HEK293T (cell line): ENCODE measurements at regions not wholly inside any gene's neighbourhood (a gene's known extent, or its start where the extent isn't known, plus 50 kb on each side); places are given as distances from the start of the nearest gene placed in this dataset.

ENCODE experiments used
- CTCF ChIA-PET: fragments of 350-600 bp; formaldehyde crosslinking; extraction: SDS; loops from one replicate; lab custom pipeline; 2021; ENCODE audit warnings: antibody characterized with exemption, inconsistent platforms; lab: Yijun Ruan, JAX
- POLR2A ChIA-PET: fragments of 350-600 bp; formaldehyde crosslinking; extraction: SDS; loops from one replicate; lab custom pipeline; 2020; ENCODE audit warnings: antibody characterized with exemption, inconsistent platforms; lab: Yijun Ruan, JAX
- DNase-seq: peaks from one replicate; pipeline ENCODE4 v3.0.0; 2012; ENCODE audit warnings: mixed read lengths; ENCODE audit errors: extremely low spot score
- ARNT ChIP-seq: fragments of 450-650 bp; IDR thresholded peaks from 2 replicates; pipeline ENCODE4 v1.6.1; 2017; ENCODE audit warnings: mild to moderate bottlenecking
- BHLHE40 ChIP-seq: fragments of 450-650 bp; IDR thresholded peaks from 2 replicates; pipeline ENCODE4 v1.6.1; 2016; ENCODE audit warnings: mild to moderate bottlenecking, moderate library complexity, borderline replicate concordance
- CTBP1 ChIP-seq: fragments of 450-650 bp; IDR thresholded peaks from 2 replicates; pipeline ENCODE4 v1.6.1; 2016; ENCODE audit warnings: borderline replicate concordance
- ELF4 ChIP-seq: fragments of 450-650 bp; IDR thresholded peaks from 2 replicates; pipeline ENCODE4 v1.6.1; 2017; ENCODE audit warnings: antibody characterized with exemption
- FOXA1 ChIP-seq: fragments of 450-650 bp; IDR thresholded peaks from 2 replicates; pipeline ENCODE4 v1.6.1; 2016; ENCODE audit warnings: mild to moderate bottlenecking
- FOXK2 ChIP-seq: fragments of 450-650 bp; IDR thresholded peaks from 2 replicates; pipeline ENCODE4 v1.6.1; 2016; ENCODE audit warnings: mild to moderate bottlenecking
- FOXM1 ChIP-seq: fragments of 450-650 bp; IDR thresholded peaks from 2 replicates; pipeline ENCODE4 v1.6.1; 2017; ENCODE audit warnings: mild to moderate bottlenecking, borderline replicate concordance
- HDGF ChIP-seq: fragments of 450-650 bp; IDR thresholded peaks from 2 replicates; pipeline ENCODE4 v1.6.1; 2017; ENCODE audit warnings: antibody characterized with exemption, borderline replicate concordance
- L3MBTL2 ChIP-seq: fragments of 450-650 bp; conservative IDR thresholded peaks from 2 replicates; pipeline ENCODE4 v1.6.1; 2016; ENCODE audit warnings: mild to moderate bottlenecking
- LEF1 ChIP-seq: fragments of 450-650 bp; IDR thresholded peaks from 2 replicates; pipeline ENCODE4 v1.6.1; 2017; ENCODE audit warnings: mild to moderate bottlenecking, borderline replicate concordance
- NFRKB ChIP-seq: fragments of 450-650 bp; IDR thresholded peaks from 2 replicates; pipeline ENCODE4 v1.6.1; 2016; ENCODE audit warnings: mild to moderate bottlenecking, moderate library complexity
- SP1 ChIP-seq: fragments of 450-650 bp; IDR thresholded peaks from 2 replicates; pipeline ENCODE4 v1.6.1; 2017
- SUZ12 ChIP-seq: fragments of 450-650 bp; IDR thresholded peaks from 2 replicates; pipeline ENCODE4 v1.6.1; 2016; ENCODE audit warnings: mild to moderate bottlenecking
- TARDBP ChIP-seq: fragments of 450-650 bp; IDR thresholded peaks from 2 replicates; pipeline ENCODE4 v1.6.1; 2016
- ZNF384 ChIP-seq: fragments of 450-650 bp; IDR thresholded peaks from 2 replicates; pipeline ENCODE4 v1.6.1; 2016
- TF ChIP-seq, protein P1 (sequence below): fragments of 450-650 bp; IDR thresholded peaks from 2 replicates; pipeline ENCODE4 v1.6.1; 2016

DNA sequence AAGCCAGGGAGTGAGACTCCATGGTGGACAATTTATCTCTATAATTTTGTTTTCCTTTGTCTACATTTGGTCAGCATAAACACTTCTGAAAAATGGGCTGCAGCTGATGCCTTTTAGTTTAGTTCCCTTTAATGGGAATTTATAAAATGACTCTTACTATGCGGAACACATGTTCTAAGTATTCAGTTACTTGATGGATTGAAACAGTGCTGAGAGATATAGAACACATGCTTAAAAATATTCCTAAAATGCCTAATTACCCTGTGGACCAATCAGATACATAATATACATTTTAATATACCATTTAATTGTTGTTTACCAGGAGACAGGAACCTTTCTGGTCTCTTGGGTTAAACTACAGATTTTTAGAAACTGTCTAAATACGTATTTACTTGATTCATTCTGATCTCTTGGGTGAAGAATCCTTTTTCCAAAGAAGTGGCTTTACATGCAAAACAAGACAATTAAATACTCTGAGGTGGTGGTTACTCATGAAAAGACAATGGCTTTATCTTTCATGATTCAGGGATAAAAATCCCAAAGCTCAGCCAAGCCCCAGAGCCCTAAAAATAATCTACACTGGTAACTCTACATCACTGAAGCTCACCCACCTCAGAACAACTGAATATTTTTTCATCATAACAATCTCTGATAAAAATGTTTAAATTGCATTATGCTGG is 128.1 kb upstream of the SERTAD2 start:
- TF ChIP-seq SUZ12 (no peak), LEF1 (no peak), HDGF (no peak), NFRKB (no peak), FOXK2 (no peak), ARNT (no peak), ELF4 (no peak), FOXA1 (no peak), BHLHE40 (no peak), SP1 (no peak), ZNF384 (no peak), L3MBTL2 (no peak), FOXM1 (no peak), TARDBP (no peak)
- TF ChIP-seq, protein P1, sequence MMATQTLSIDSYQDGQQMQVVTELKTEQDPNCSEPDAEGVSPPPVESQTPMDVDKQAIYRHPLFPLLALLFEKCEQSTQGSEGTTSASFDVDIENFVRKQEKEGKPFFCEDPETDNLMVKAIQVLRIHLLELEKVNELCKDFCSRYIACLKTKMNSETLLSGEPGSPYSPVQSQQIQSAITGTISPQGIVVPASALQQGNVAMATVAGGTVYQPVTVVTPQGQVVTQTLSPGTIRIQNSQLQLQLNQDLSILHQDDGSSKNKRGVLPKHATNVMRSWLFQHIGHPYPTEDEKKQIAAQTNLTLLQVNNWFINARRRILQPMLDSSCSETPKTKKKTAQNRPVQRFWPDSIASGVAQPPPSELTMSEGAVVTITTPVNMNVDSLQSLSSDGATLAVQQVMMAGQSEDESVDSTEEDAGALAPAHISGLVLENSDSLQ = no peak
- DNase-seq = no peak
- CTCF ChIA-PET = interaction anchor here (1.0 kb wide), 1 partner anchor 8 kb away, joined by 3 read pairs; no protein-coding TSS in a partner anchor
- POLR2A ChIA-PET = no interaction called here

- CTCF ChIA-PET = no interaction called here
- POLR2A ChIA-PET = interaction anchor here (0.8 kb wide), 1 partner anchor 17 kb away, joined by 3 read pairs; no protein-coding TSS in a partner anchor
- TF ChIP-seq ELF4 = no peak
- TF ChIP-seq CTBP1 = no peak
- TF ChIP-seq ZNF384 = no peak
- TF ChIP-seq FOXK2 = no peak
- TF ChIP-seq BHLHE40 = no peak
- TF ChIP-seq HDGF = no peak
- TF ChIP-seq, protein P1 = no peak
- no peak for TF ChIP-seq TARDBP
- TF ChIP-seq FOXA1 = no peak
- TF ChIP-seq L3MBTL2 = no peak
- no peak for TF ChIP-seq SUZ12
- TF ChIP-seq LEF1 = no peak
- TF ChIP-seq SP1 = no peak
- TF ChIP-seq ARNT = no peak
- no peak for TF ChIP-seq FOXM1
- TF ChIP-seq NFRKB = no peak
- no peak for DNase-seq
Measured at GRCh38 chr2:64784168-64785061, 130.7 kb upstream of the SERTAD2 start.

DNA sequence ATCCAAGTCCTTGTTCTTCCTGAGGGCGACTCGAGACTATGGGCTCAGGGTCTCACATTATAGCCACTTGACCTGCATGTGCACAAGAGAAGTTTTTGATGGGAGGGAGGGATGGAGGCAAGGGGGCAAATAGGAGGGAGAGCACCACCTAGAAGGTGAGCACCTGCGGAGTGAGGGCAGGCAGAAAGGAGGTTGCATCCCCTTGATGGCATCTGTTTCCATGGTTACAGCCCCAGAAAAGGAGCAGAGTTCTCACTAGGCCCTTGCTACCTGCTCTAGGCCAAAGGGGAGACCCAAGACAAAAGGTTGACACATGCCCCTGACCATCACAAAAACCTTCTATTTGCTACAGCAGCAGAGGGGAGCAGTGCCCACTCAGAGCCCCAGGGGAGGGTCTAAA is 131.5 kb upstream of the SERTAD2 start:
- TF ChIP-seq BHLHE40 (no peak), ARNT (no peak), L3MBTL2 (no peak), ZNF384 (no peak), SUZ12 (no peak), SP1 (no peak), ELF4 (no peak), LEF1 (no peak), CTBP1 (no peak), FOXM1 (no peak), TARDBP (no peak), FOXA1 (no peak)
- ChIA-PET CTCF (no interaction called here), POLR2A (no interaction called here)
- no peak for DNase-seq

DNA sequence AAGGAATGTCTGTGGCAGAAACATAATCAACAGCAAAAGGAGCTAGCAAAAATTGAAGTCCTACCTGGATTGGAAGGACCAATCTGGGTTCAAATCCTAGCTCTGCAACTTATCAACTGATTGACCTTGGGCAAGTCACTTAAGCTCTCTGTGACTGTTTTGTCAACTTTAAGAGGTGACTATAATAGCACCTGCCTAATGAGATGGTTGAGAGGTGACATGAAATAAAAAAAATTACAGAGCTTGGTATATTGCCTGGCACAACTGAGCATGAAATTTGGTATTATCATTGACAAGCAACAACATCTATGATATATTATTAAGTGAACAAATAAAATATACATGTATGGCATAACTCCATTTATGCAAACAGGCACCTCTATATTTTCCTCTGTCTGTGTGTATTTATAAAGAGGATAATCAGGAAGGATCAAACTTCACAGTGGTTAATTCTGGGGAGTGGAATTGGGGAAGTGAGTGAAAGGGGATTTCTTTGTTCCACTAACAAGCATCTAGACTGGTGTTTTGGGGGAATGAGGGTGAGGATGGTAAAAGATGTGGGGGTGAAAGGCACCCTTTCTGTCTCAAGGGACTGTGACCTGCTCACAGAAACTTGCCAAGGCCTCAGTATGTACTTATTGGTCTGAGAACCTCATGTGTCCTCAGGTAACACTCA is 132.8 kb upstream of the SERTAD2 start:
- no peak for DNase-seq
- no peak for TF ChIP-seq NFRKB
- TF ChIP-seq ARNT = no peak
- TF ChIP-seq, protein P1 = no peak
- no peak for TF ChIP-seq FOXA1
- TF ChIP-seq L3MBTL2 = no peak
- no peak for TF ChIP-seq HDGF
- TF ChIP-seq SUZ12 = no peak
- no peak for TF ChIP-seq LEF1
- no peak for TF ChIP-seq TARDBP
- no peak for TF ChIP-seq BHLHE40
- TF ChIP-seq CTBP1 = no peak
- TF ChIP-seq FOXK2 = no peak
- TF ChIP-seq ZNF384 = no peak
- ChIA-PET POLR2A (no interaction called here), CTCF (no interaction called here)

GRCh38 chr2:64787019-64787365 is 133.3 kb upstream of the SERTAD2 start:
- TF ChIP-seq SP1 (no peak), FOXM1 (no peak), L3MBTL2 (no peak), ELF4 (no peak), NFRKB (no peak), LEF1 (no peak), HDGF (no peak), SUZ12 (no peak), ARNT (no peak), FOXK2 (no peak), CTBP1 (no peak), FOXA1 (no peak)
- no peak for DNase-seq
- ChIA-PET CTCF (no interaction called here), POLR2A (no interaction called here)
